ENCODE measurements at regions not wholly inside any gene's neighbourhood (a gene's known extent, or its start where the extent isn't known, plus 50 kb on each side); places are given as distances from the start of the nearest gene placed in this dataset.

- Histone ChIP-seq H3K9me3 (no peaks in the 10 kb centered on the region), H3K27me3 (no peaks in the 10 kb centered on the region), H3K4me3 (no peak overlapping the region), H3K36me3 (no peaks in the 10 kb centered on the region), H3K27ac (no peak overlapping the region), H3K4me1 (no peaks in the 10 kb centered on the region)
- intact Hi-C loops (cut with DNase I) = no loop called here
- TF ChIP-seq POLR2A (IDR thresholded peaks at IDR 0.05) (no peak), POLR2AphosphoS5 (IDR thresholded peaks at IDR 0.05; ENCODE audit: insufficient read depth in 1 of 2, low read depth in 1 of 2) (no peak), CTCF (IDR thresholded peaks at IDR 0.05) (no peak)
- DNase-seq (ENCODE audit: extremely low spot score in 2 of 2) = no peak
Observed at GRCh38 chr6:144722154-144722737, 437.1 kb downstream of the UTRN start.

GRCh38 chr6:144722925-144723324 lies 437.8 kb downstream of the UTRN start:
- intact Hi-C loops (cut with DNase I) = no loop called here
- no peak for DNase-seq (ENCODE audit: extremely low spot score in 2 of 2)
- H3K36me3 ChIP-seq = no peaks in the 10 kb centered on the region
- TF ChIP-seq POLR2A (IDR thresholded peaks at IDR 0.05) = no peak
- TF ChIP-seq CTCF (IDR thresholded peaks at IDR 0.05) = no peak
- TF ChIP-seq POLR2AphosphoS5 (IDR thresholded peaks at IDR 0.05; ENCODE audit: insufficient read depth in 1 of 2, low read depth in 1 of 2) = no peak
- H3K4me1 ChIP-seq = no peaks in the 10 kb centered on the region
- no peaks in the 10 kb centered on the region for H3K9me3 ChIP-seq
- H3K27me3 ChIP-seq = no peaks in the 10 kb centered on the region
- no peak overlapping the region for H3K27ac ChIP-seq
- H3K4me3 ChIP-seq = no peak overlapping the region

DNA sequence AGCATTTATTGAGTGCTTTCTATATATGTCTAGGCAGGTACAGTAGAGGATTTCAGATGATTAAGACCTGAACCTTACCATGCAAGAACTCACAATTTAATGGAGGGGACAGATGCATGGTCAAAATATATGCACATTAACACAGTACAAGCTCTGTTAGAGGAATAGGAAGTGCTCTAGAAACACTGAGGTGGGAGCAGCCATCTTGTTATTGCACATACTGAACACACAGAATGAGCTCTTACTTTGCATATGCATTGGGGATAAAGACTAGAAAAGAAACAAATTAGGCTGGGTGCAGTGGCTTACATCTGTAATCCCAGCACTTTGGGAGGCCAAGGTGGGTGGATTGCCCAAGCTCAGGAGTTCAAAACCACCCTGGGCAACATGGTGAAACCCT lies 438.3 kb downstream of the UTRN start:
- TF ChIP-seq CTCF (IDR thresholded peaks at IDR 0.05) (no peak), POLR2AphosphoS5 (IDR thresholded peaks at IDR 0.05; ENCODE audit: insufficient read depth in 1 of 2, low read depth in 1 of 2) (no peak), POLR2A (IDR thresholded peaks at IDR 0.05) (no peak)

GRCh38 chr6:144724818-144725217 lies 439.7 kb downstream of the UTRN start:
- Histone ChIP-seq H3K27ac (no peak overlapping the region), H3K4me1 (no peaks in the 10 kb centered on the region), H3K9me3 (no peaks in the 10 kb centered on the region), H3K36me3 (no peaks in the 10 kb centered on the region), H3K4me3 (no peak overlapping the region), H3K27me3 (no peaks in the 10 kb centered on the region)
- intact Hi-C loops (cut with DNase I) = no loop called here
- no peak for TF ChIP-seq POLR2AphosphoS5 (IDR thresholded peaks at IDR 0.05; ENCODE audit: insufficient read depth in 1 of 2, low read depth in 1 of 2)
- no peak for DNase-seq (ENCODE audit: extremely low spot score in 2 of 2)

More for the DNA sequence above, 438.3 kb downstream of the UTRN start:
- no peaks in the 10 kb centered on the region for H3K9me3 ChIP-seq
- no peak for DNase-seq (ENCODE audit: extremely low spot score in 2 of 2)
- no peak overlapping the region for H3K4me3 ChIP-seq
- no peak overlapping the region for H3K27ac ChIP-seq
- no peaks in the 10 kb centered on the region for H3K4me1 ChIP-seq
- no peaks in the 10 kb centered on the region for H3K27me3 ChIP-seq
- intact Hi-C loops (cut with DNase I) = no loop called here
- H3K36me3 ChIP-seq = no peaks in the 10 kb centered on the region

GRCh38 chr6:144725736-144726522 lies 440.8 kb downstream of the UTRN start:
- no peak overlapping the region for H3K4me3 ChIP-seq
- H3K36me3 ChIP-seq = no peaks in the 10 kb centered on the region
- DNase-seq (ENCODE audit: extremely low spot score in 2 of 2) = no peak
- no peaks in the 10 kb centered on the region for H3K27me3 ChIP-seq
- intact Hi-C loops (cut with DNase I) = no loop called here
- TF ChIP-seq POLR2A (IDR thresholded peaks at IDR 0.05) = no peak
- no peak for TF ChIP-seq POLR2AphosphoS5 (IDR thresholded peaks at IDR 0.05; ENCODE audit: insufficient read depth in 1 of 2, low read depth in 1 of 2)
- no peak for TF ChIP-seq CTCF (IDR thresholded peaks at IDR 0.05)
- H3K4me1 ChIP-seq = no peaks in the 10 kb centered on the region
- H3K27ac ChIP-seq = no peak overlapping the region
- no peaks in the 10 kb centered on the region for H3K9me3 ChIP-seq

Measured in vagina (tissue), 2 donors.